GM21390 (cell line): ENCODE measurements at regions not wholly inside any gene's neighbourhood (a gene's known extent, or its start where the extent isn't known, plus 50 kb on each side); places are given as distances from the start of the nearest gene placed in this dataset.
A peak's percentile ranks its signal among the peaks of the same experiment; 100 is the strongest.

Experiments used
- ATAC-seq: cut with Tn5 transposase; IDR thresholded peaks from one replicate; pipeline ENCODE4 v1.9.1; 2021; ENCODE audit not compliant: unreplicated experiment

- ATAC-seq, result no peak
These were observed 475.9 kb downstream of the HS3ST3B1 start for GRCh38 chr17:14776791-14777190.

- no peak for ATAC-seq
These were observed 475.0 kb downstream of the HS3ST3B1 start for GRCh38 chr17:14775731-14776492.

DNA sequence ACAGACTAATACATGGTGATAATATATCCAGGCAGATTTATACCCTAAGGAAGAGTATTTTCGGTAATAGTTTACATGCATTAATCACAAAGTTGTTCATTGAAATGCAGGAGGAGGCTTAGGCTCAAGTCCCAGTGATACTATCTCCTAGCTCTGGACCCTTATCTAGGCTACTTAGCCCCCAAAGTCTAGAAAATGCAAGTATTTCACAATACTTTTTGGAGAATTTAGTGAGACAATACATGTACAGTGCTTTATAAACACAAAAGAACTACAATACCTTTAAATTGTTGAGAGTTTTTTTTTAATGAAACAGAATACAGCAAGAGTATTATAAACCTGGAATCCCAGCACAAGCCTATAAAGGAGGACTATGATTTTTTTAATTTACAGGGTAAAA is 473.9 kb downstream of the HS3ST3B1 start:
- no peak for ATAC-seq

- ATAC-seq, result no peak
These were observed 471.9 kb downstream of the HS3ST3B1 start for GRCh38 chr17:14772776-14773175.

- ATAC-seq, result no peak
These were observed 470.7 kb downstream of the HS3ST3B1 start for GRCh38 chr17:14771543-14771942.

DNA sequence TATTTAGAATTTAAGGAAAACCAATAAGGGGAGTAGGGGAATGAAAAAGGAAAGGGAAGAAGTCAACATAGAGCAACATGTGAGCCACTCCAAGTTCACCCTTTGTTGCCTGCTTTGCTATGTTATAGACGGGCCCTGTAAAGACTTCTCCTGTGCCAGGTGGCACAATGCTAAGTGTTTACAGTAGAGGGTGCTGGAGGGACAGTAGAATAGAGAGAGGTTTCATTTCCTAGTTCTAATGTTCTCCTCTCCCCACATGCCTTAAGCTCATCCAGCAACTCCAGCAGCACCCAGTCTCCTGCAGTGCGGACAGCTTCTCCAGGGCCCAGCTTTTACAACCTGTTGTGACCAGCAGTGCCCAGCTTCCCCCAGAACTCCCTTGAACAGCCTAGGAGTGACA is 468.0 kb downstream of the HS3ST3B1 start:
- ATAC-seq, result no peak

DNA sequence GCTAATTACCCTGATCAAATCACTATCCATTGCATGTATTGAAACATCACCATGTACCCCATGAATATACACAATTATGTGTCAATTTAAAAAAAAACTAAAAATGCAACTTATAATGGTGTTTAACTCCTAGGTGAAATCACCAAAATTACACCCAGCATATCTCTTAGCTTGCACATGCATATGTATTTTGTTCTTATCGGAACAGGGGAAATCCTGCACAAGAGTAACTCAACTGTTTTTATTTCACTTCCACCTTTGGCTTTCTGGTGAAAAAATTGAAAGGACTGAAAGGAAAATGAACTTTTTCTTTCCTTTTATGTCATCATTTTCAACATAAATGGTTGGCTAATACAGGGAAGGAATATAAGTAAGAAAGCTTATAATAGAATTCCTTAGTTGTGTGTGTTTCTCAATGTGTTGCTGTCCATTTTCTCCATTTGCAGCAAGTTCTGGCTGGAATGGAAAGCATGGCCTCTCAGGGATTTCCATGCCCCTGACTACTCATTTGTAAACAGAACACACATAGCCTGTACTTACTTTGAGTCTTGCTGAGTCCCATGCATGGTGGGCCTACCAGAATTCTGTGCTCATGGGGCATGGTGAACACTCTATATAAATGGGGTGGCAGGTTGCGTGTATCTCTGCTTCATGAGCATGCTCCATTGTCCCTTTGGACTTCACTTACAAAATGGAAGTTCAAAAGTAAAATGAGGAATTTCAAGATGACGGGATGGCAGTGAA is 462.0 kb downstream of the HS3ST3B1 start:
- ATAC-seq, result no peak

DNA sequence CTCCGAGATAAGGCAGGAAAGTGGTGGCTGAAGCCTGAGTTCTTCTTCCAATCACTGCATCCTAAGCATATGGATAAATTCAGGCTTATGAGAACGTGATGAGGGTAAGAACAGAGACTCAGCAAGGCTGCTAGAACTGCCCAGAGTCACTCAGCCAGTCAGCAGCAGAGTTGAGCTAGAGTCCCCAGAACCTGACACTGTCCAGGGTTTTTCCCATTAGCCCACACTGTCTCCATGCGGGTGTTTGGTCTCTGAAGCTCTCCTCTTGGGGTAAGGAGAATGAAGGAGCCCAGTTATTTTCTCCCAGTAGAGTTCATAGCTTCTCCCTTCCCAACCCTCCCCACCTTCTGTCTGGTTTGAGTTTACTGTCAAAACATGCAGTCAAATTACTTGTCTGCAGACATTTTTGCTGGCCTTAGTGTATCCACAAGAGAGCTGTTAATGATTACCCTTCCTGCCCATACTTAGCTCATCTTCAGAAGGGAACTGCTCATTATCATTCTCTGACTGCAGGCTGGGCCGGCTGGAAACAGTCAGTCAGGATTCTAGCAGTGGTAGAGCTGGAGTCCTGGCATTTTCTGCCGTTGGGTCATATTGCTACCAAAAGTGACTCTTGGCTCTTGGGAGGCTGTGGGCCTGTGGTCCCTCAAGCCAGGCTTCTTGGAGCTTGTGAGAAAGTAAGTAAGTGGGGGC is 460.0 kb downstream of the HS3ST3B1 start:
- peak; percentile 56 for ATAC-seq

GRCh38 chr17:14760212-14760611 is 459.3 kb downstream of the HS3ST3B1 start:
- no peak for ATAC-seq

DNA sequence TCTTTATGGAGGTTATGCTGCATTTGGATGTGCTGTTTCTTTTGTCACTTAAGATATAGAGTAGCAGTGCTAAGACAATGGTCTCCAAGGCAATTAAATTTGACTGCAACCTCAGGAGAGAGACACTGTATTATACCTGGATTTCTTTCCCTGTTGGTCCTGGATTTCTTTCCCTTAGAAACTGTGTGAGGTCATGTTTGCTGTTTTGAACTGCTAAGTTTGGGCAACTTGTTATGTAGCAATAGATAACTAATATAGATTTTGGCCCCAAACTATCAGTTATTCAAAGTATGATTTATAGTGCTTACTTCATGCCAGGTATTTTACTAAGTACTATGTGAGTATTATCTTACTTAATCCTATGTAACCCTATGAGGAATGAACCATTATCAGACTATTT is 458.4 kb downstream of the HS3ST3B1 start:
- ATAC-seq, result no peak

GRCh38 chr17:14756479-14756878 is 455.6 kb downstream of the HS3ST3B1 start:
- ATAC-seq, result no peak

- ATAC-seq, result no peak
These were observed 454.1 kb downstream of the HS3ST3B1 start for GRCh38 chr17:14755002-14755401.

- ATAC-seq, result no peak
These were observed 452.5 kb downstream of the HS3ST3B1 start for GRCh38 chr17:14753383-14753782.

GRCh38 chr17:14752011-14752410 is 451.1 kb downstream of the HS3ST3B1 start:
- no peak for ATAC-seq

DNA sequence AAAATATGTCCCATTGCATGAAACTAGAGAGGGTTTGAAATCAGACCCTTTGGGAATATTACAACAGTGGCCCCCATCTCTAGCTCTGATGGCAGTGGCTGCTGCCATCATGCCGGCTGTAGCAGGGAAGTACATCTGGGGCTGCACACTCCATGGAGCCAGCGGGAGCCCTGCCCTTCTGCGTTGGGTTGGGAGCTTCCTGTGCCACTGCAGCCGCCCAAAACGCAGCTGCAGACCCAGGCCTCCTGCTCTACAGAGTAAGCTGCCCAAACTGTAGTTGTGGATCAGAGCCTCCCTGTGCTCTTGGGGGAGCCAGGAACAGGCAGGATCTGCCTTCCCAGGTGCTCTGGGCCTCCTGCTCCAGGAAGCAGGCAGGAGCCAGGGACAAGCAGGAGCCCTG is 450.0 kb downstream of the HS3ST3B1 start:
- no peak for ATAC-seq

- ATAC-seq, result no peak
These were observed 448.4 kb downstream of the HS3ST3B1 start for GRCh38 chr17:14749269-14749668.

DNA sequence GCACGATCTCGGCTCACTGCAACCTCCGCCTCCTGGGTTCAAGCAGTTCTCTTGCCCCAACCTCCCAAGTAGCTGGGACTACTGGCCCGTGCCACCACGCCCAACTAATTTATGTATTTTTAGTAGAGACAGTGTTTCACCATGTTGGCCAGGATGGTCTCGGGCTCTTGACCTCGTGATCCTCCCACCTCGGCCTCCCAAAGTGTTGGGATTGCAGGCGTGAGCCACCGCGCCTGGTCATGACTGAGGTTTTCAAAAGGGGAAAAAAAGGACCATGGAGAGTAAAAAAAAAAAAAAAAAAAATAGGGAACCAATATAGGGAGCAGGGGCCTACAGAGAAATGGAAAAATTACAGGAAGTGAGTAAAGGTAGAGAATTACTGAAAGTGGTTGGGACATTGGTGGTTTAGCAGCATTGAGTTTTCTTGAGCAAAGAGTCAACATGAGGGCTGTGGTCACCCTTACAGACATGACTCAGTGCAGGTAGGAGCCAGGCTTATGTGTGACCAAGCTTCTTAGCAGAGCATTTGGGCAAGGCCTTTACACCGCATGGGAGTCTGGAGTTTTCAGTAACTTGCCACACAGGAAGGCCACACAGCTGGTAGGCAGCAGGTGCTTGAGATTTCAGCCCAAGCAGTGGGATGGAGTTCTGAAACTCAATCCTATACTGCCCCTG is 447.3 kb downstream of the HS3ST3B1 start:
- ATAC-seq, result peak; percentile 71

DNA sequence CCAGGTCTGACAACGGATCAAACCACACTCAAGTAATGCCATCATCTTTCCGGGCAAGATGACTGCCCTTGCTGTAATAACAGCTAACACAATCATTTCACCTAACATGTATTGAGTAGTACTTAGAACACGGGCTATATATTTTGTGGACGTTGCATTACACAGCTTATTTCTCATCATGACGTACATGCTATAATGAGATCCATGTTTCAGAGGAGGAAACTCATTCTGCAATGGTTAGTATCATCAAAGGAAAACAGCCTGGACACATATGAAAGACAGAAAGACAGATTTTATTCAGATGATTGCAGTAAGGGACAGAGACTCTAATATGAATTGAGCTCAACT is 446.7 kb downstream of the HS3ST3B1 start:
- no peak for ATAC-seq

GRCh38 chr17:14746822-14747602 is 446.1 kb downstream of the HS3ST3B1 start:
- no peak for ATAC-seq

DNA sequence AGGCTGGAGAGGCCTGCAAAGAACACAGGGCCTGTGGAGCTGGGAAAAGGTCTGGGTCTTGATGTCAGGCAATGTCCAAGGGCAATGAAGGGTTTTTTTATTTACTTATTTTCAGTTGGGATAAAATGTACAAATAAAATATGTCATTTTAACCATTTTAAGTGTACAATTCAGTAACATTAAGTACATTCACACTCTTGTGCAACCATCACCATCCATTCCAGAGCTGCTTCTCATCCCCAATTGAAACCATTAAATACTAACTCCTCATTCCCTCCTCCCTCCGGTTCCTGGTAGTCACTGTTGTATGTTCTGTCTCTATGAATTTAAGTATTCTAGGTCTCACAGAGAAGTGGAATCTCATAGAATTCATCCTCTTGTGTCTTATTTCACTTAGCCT is 444.7 kb downstream of the HS3ST3B1 start:
- no peak for ATAC-seq
